ENCODE measurements at regions not wholly inside any gene's neighbourhood (a gene's known extent, or its start where the extent isn't known, plus 50 kb on each side); places are given as distances from the start of the nearest gene placed in this dataset.

DNA sequence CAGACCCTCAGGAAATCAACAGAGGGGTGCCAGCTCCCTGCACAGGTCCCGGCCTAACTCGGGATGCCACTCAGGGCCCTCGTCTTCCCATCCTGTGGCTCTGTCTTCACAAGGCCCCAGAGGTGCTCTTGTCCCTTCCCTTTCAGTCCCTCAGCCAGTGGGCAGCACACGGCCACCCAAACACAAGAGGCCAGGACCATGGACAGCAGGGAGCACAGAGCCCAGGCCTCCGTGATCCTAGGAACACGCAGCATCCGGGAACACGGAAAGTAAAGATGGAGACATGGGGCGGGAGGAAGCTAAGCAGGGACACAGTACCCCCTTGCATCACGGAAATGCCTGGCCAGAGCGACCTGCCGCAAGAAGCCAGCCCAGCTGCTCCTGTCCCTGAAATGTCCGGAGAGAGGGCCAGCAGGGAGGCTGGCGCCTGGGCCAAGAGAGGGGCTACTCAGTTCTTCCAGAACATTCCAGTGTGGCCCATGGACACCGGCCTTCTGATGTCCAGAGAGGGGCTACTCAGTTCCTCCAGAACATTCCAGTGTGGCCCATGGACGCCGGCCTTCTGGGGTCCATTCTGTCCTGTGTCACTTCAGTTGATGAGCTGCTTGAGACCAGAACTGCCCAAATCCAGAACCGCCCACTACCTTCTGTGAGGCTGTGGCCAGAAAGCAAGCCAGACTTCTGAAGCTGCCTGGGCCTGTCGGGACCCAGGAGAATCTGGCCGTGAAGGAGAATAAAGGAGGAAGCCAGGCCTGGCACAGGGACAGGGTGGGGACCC lies 274.0 kb downstream of the BRD1 start:
- Mint-ChIP-seq H3K9me3 (peaks cover 7% of the 10 kb centered on the region), H3K36me3 (peaks cover 22% of the 10 kb centered on the region), H3K4me3 (no peak overlapping the region), H3K27me3 (no peaks in the 10 kb centered on the region), H3K4me1 (peaks cover 6% of the 10 kb centered on the region), H3K27ac (no peak overlapping the region)
- ATAC-seq (ENCODE audit: low read depth) (no peak), DNase-seq (ENCODE audit: low spot score in 2 of 2) (no peak)

DNA sequence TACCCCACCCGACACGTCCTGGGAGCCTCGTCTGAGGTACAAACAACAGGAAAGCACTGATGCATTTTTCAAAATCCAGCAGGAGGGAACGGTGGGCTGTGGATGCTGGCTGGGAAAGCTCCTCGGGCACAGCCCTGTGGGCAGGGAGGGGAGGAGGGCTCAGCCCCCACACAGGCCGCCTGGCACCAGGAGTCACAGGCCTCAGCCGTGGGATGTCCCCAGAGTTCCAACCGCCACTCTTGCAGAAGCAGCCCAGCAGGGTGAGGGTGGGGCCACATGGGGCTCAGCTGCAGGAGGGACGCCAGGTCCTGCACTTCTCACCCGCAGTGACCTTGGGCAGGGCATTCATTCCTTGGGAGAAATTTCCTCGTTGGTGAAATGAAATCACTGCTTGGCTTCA lies 274.6 kb downstream of the BRD1 start:
- H3K27me3 Mint-ChIP-seq = no peaks in the 10 kb centered on the region
- H3K9me3 Mint-ChIP-seq = peaks cover 4% of the 10 kb centered on the region
- H3K4me1 Mint-ChIP-seq = peaks cover 6% of the 10 kb centered on the region
- H3K27ac Mint-ChIP-seq = no peak overlapping the region
- DNase-seq (ENCODE audit: low spot score in 2 of 2) (no peak), ATAC-seq (ENCODE audit: low read depth) (no peak)
- peaks cover 20% of the 10 kb centered on the region for H3K36me3 Mint-ChIP-seq
- H3K4me3 Mint-ChIP-seq = no peak overlapping the region

DNA sequence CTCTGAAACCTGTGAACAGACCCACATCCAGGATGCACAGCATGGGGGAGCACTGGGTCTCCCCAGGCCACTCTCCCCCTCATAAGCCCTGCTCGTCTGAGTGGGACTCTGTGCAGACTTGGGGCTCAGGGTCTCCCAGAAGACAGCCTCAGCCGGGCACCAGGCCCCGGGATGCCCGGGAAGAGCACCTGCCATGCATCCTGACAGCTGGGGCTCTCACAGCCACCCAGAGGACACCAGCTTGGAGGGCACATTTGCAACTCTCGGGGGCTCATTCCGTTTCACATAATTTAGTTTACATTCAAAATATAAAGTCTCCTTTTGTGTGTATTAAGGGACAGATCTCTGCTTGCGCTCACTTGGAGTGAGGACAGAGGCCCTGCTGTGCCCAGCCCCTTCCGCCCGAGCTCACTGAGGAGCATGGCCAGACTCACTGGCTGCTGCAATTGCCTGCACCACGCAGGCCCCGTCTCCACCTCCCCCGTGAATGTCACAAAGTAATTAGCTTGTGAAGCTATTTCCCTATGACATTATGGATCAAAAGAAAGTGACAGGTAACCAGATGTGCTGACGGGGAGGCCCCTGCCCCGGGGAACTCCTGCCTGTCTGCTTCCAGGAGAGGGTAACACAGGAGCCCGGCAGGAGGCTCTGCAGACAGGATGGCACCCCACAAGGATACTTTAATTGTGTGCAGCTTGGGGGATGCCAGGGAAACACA lies 275.6 kb downstream of the BRD1 start:
- H3K4me3 Mint-ChIP-seq = no peak overlapping the region
- H3K4me1 Mint-ChIP-seq = peaks cover 6% of the 10 kb centered on the region
- ATAC-seq (ENCODE audit: low read depth) = no peak
- peaks cover 18% of the 10 kb centered on the region for H3K36me3 Mint-ChIP-seq
- no peak overlapping the region for H3K27ac Mint-ChIP-seq
- DNase-seq (ENCODE audit: low spot score in 2 of 2) = no peak
- peaks cover under 1% of the 10 kb centered on the region for H3K9me3 Mint-ChIP-seq
- no peaks in the 10 kb centered on the region for H3K27me3 Mint-ChIP-seq

DNA sequence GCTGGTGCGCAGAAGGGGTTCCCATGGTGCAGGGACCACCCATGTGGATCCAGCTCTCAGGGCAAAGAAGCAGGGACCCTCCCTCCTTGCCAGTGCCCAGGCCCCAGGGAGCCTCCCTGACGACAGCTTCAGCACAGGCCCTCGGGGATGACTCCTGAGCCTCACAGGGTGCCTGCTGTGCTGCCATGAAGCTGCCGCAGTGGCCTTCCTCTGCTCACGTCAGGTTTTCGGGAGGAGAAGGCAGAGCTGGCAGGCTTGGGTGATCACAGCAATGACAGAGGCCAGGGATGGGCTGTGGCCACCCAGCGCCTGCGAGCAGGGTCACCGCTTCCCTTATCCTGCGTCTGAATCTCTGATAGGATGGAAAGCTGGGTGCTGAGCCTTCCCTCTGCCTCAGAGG lies 276.2 kb downstream of the BRD1 start:
- ATAC-seq (ENCODE audit: low read depth) (no peak), DNase-seq (ENCODE audit: low spot score in 2 of 2) (no peak)
- Mint-ChIP-seq H3K9me3 (no peaks in the 10 kb centered on the region), H3K27ac (no peak overlapping the region), H3K4me1 (peaks cover 6% of the 10 kb centered on the region), H3K4me3 (no peak overlapping the region), H3K36me3 (peaks cover 17% of the 10 kb centered on the region), H3K27me3 (no peaks in the 10 kb centered on the region)

DNA sequence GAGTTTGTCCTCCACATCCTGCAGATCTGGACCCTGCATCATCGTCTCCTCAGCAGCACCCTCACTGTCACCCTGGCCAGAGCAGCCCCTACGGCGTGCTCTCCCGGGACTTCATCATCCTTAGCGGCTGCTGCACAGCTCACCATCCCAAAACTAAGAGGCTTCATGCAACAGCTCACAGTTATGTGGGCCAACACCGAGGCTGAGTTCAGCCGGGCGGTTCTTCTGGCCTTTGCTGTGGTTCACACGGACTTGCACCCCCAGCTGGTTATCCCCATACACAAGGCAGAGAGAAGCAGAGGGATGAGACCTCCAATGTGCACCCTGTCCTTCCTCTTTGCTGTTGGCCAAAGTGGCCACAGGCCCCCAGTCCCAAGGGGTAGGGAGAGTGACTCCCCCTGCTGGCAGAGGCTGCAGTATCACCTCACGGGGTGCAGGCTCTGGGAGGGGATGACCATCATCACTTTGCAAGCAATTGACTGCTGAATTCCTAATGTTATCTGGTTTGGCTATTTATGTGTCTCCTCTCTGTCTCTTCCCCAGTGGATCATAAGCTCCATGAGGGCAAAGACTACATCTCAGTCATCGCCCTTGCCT lies 276.8 kb downstream of the BRD1 start:
- peaks cover 17% of the 10 kb centered on the region for H3K36me3 Mint-ChIP-seq
- ATAC-seq (ENCODE audit: low read depth) (no peak), DNase-seq (ENCODE audit: low spot score in 2 of 2) (no peak)
- no peak overlapping the region for H3K4me3 Mint-ChIP-seq
- no peak overlapping the region for H3K27ac Mint-ChIP-seq
- peaks cover 6% of the 10 kb centered on the region for H3K4me1 Mint-ChIP-seq
- no peaks in the 10 kb centered on the region for H3K9me3 Mint-ChIP-seq
- H3K27me3 Mint-ChIP-seq = no peaks in the 10 kb centered on the region

DNA sequence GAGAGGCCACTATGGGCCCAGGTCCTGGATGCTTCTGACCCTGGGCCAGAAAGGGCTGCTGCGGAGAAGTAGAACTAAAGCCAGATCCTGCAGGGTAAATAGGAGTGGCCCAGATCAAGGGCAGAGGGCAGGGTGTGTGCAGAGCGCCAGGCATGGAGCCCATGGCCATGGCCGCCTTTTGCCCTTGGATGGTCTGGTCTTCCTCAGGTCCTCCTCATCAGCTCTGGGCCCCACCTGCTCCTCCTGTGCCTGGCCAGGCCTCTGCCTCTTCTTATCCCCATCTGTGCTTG lies 277.6 kb downstream of the BRD1 start:
- DNase-seq (ENCODE audit: low spot score in 2 of 2) (no peak), ATAC-seq (ENCODE audit: low read depth) (no peak)
- peaks cover 6% of the 10 kb centered on the region for H3K4me1 Mint-ChIP-seq
- no peak overlapping the region for H3K4me3 Mint-ChIP-seq
- H3K27me3 Mint-ChIP-seq = no peaks in the 10 kb centered on the region
- no peak overlapping the region for H3K27ac Mint-ChIP-seq
- no peaks in the 10 kb centered on the region for H3K9me3 Mint-ChIP-seq
- peaks cover 17% of the 10 kb centered on the region for H3K36me3 Mint-ChIP-seq

DNA sequence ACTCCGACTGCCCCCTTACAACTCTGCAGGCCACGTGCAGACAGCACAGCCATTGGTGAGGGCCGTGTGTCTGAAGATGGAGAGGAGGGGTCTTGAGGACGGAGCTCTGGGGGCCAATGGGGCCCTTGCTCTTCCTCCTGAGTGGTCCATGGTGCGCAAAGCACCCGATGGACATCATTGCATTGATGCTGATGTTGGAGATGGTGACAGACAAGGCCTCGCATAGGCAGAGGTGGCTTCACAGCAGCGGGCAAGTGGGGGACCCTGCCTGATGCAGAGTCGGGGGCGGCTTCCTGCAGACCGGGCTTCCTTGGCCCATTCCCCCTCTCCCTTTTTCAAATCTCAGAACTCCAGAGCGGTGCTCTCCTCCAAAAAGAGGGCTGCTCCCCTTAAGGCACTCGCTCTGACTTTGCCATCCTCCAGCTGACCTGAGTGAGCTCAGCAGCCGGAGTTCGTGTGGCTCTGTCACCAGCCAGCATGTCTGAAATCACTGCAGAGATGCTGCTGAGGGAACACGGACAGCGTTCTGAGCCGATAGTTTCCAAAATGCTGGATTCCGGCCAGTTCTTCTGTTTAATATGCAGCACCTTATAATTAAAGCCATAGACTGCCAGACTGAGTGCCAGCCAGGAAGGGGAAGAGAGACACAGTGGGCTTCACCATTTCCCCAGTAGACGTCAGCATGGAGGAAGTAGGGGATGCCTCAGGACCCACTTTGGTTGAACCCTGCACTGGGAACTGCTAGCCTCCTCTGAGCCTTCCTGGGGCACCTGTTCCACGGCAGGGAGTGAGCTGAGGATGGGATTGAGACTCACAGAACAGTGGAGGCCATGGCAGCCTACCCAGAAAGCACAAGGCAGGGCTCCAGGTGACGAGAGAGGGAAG lies 278.2 kb downstream of the BRD1 start:
- ATAC-seq (ENCODE audit: low read depth) (no peak), DNase-seq (ENCODE audit: low spot score in 2 of 2) (no peak)
- no peak overlapping the region for H3K27ac Mint-ChIP-seq
- H3K36me3 Mint-ChIP-seq = peaks cover 17% of the 10 kb centered on the region
- peaks cover 8% of the 10 kb centered on the region for H3K4me1 Mint-ChIP-seq
- H3K9me3 Mint-ChIP-seq = no peaks in the 10 kb centered on the region
- H3K27me3 Mint-ChIP-seq = no peaks in the 10 kb centered on the region
- no peak overlapping the region for H3K4me3 Mint-ChIP-seq

DNA sequence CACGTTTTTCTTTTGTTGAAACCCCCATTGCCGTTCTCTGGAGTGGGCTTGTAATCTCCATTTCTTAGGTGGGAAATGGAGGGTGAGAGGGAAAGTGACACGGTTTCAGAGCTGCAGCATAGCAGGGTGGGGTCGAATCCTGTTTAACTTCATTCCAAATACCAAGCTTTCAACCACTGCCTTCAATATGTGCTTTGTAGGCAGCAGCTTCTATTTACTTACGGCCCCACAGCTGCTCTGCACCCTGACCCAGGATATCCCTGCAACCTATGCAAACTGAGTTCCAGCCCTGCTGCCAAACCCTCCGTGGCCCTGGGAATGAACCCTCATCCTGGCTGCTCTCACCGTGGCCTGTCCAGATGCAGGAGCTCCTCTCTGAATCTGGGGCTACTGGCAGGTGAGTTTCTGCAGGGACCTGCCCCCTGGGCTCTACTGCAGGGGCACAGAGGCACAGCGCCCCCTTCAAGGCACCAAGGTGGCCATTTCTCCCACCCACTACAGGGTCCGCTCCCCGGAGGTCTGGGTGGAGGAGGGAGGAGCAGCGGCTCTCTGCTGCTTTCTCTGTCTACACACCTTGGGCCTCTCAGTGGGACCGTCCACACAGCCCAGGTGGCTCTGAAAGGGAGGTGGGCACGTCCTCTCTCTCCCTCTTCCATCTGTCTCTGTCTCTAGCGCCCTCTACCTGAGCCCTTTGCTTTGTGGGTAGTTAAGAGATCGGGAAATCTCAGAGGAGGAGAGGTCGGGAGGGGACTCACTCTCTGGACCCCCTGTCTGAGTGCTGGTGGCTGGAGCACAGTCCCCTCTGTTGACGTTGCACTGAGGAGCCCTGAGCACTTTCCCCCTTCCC lies 279.1 kb downstream of the BRD1 start:
- DNase-seq (ENCODE audit: low spot score in 2 of 2) (no peak), ATAC-seq (ENCODE audit: low read depth) (no peak)
- Mint-ChIP-seq H3K27me3 (no peaks in the 10 kb centered on the region), H3K4me3 (no peak overlapping the region), H3K36me3 (peaks cover 16% of the 10 kb centered on the region), H3K4me1 (peaks cover 8% of the 10 kb centered on the region), H3K9me3 (no peaks in the 10 kb centered on the region), H3K27ac (no peak overlapping the region)

DNA sequence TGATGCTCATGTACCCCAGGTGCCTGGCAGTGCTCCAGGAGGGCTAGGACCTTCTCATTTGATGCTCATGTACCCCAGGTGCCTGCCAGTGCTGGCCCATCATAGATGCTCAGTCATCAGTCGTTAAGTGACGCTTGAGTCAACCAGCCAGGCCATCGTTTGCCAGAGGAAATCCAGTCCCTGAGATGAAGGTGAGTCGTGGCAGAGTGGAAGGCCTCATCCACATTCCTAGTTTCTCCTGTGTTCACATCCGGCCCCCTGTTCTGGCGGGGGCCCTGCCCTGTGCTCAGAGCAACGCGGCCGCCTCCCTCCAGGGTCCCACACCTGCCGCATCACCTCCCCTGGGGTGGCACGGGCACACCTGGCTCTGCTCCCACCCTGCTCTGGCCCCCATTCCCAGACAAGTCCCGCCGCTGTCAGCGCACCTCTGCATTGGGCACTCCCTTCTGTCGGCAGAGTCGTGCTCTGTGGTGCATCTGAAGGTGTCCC lies 279.9 kb downstream of the BRD1 start:
- Mint-ChIP-seq H3K4me3 (no peak overlapping the region), H3K36me3 (peaks cover 15% of the 10 kb centered on the region), H3K9me3 (no peaks in the 10 kb centered on the region), H3K27me3 (no peaks in the 10 kb centered on the region), H3K27ac (no peak overlapping the region), H3K4me1 (peaks cover 6% of the 10 kb centered on the region)
- DNase-seq (ENCODE audit: low spot score in 2 of 2) (no peak), ATAC-seq (ENCODE audit: low read depth) (no peak)

DNA sequence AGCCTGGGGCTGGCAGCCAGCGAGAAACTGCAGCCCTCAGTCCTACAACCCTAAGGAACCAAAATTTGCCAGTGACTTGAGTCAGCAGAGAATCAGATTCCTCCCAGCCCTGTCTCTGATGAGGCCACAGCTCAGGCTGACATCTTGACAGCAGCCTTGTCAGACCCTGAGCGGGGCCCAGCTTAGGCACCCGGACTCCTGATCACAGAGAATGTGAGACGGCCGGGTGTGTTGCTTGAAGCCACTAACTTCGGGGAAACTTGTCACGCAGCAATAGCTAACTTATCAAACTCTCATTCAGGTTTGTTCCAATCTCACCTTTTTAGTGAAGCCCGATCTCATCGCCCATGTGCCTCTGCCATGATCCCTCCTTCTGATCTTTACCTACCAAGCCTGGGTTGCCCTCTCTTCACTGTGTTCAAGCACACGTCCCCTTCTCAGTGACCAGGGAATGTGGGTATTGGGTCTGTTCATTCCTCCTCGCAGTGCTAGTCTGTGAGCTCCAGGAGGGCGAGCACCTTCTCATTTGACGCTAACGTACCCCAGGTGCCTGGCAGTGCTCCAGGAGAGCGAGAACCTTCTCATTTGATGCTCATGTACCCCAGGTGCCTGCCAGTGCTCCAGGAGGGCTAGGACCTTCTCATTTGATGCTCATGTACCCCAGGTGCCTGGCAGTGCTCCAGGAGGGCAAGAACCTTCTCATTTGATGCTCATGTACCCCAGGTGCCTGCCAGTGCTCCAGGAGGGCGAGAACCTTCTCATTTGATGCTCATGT lies 280.7 kb downstream of the BRD1 start:
- DNase-seq (ENCODE audit: low spot score in 2 of 2) (no peak), ATAC-seq (ENCODE audit: low read depth) (no peak)
- Mint-ChIP-seq H3K27ac (no peak overlapping the region), H3K4me3 (no peak overlapping the region), H3K36me3 (peaks cover 15% of the 10 kb centered on the region), H3K9me3 (no peaks in the 10 kb centered on the region), H3K4me1 (peaks cover 6% of the 10 kb centered on the region), H3K27me3 (no peaks in the 10 kb centered on the region)

DNA sequence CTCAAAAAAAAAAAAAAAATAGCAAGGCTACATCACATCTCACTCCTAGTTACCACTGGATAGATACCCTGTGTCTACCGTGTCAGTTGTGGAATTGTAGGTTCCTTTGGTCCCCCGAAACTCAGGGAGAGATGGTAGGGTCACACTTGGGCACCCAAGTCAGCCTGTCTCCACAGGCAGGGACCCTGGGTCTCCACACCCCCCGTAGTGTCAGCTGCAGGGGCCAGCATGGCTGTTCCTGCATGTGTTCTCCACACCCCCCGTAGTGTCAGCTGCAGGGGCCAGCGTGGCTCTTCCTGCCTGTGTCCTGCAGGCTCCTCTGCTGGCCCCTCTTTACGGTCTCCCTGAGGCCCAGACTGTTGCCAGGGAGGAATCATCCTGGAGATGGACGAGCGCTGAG lies 282.1 kb downstream of the BRD1 start:
- ATAC-seq (ENCODE audit: low read depth) = no peak
- H3K27ac Mint-ChIP-seq = no peak overlapping the region
- peaks cover 12% of the 10 kb centered on the region for H3K36me3 Mint-ChIP-seq
- H3K27me3 Mint-ChIP-seq = no peaks in the 10 kb centered on the region
- DNase-seq (ENCODE audit: low spot score in 2 of 2) = no peak
- H3K4me3 Mint-ChIP-seq = no peak overlapping the region
- no peaks in the 10 kb centered on the region for H3K9me3 Mint-ChIP-seq
- peaks cover 5% of the 10 kb centered on the region for H3K4me1 Mint-ChIP-seq

DNA sequence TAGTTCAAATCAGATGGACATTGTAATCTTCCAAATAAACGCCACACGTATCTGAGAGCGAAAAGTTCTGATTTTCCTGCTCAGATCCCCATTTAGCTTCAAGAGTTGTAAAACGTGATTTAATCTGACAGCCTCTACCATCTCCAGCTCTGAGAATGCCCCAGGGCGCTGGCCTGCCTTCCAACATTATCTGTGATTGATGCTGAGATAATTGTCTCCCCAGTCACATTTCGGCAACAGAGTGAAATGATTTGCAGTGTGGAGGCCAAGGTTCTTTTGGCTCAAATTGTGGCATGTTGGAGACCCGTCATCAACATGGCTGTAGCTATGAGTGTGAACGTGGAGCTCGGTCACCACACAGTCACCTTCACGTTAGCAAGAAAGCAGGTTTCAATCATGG lies 283.4 kb downstream of the BRD1 start:
- no peak for DNase-seq (ENCODE audit: low spot score in 2 of 2)
- ATAC-seq (ENCODE audit: low read depth) = no peak
- no peaks in the 10 kb centered on the region for H3K9me3 Mint-ChIP-seq
- H3K36me3 Mint-ChIP-seq = peaks cover 10% of the 10 kb centered on the region
- no peaks in the 10 kb centered on the region for H3K27me3 Mint-ChIP-seq
- no peak overlapping the region for H3K27ac Mint-ChIP-seq
- peaks cover 2% of the 10 kb centered on the region for H3K4me1 Mint-ChIP-seq
- H3K4me3 Mint-ChIP-seq = no peak overlapping the region

DNA sequence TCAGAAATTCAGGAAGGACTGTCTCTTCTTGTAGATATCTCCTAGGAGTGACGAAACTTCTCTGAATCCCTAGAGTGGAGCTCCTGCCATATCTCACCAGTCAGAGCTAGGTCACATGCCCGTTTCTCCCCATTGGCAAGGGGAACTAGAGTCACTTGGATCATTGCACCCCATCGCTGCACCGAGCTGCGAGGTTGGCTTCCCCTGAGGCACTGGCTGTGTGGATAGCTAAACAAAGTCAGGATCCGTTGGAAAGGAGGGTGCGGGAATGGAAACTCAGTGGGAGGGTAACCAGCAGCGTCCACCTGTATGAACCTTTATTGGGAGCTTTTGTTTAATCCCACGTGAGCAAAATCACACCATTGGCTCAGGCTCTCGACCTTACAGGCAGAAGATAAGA lies 283.8 kb downstream of the BRD1 start:
- Mint-ChIP-seq H3K4me3 (no peak overlapping the region), H3K4me1 (peaks cover 2% of the 10 kb centered on the region), H3K27ac (no peak overlapping the region)

More for the DNA sequence above, 283.8 kb downstream of the BRD1 start:
- H3K9me3 Mint-ChIP-seq = no peaks in the 10 kb centered on the region
- ATAC-seq (ENCODE audit: low read depth) (no peak), DNase-seq (ENCODE audit: low spot score in 2 of 2) (no peak)
- H3K36me3 Mint-ChIP-seq = peaks cover 11% of the 10 kb centered on the region
- no peaks in the 10 kb centered on the region for H3K27me3 Mint-ChIP-seq
